GM12878 (cell line): ENCODE measurements at regions not wholly inside any gene's neighbourhood (a gene's known extent, or its start where the extent isn't known, plus 50 kb on each side); places are given as distances from the start of the nearest gene placed in this dataset.

Experiments used
- SUZ12 ChIP-seq: fragments of 200-600 bp; sonication (generic); IDR thresholded peaks from one replicate; pipeline ENCODE4 v1.6.1; 2018; ENCODE audit warnings: antibody characterized with exemption, mild to moderate bottlenecking; ENCODE audit not compliant: unreplicated experiment
- USF2 ChIP-seq: IDR thresholded peaks from 2 replicates; pipeline ENCODE4 v1.6.1; 2011; ENCODE audit warnings: low read depth, low read length, improper control_type of control experiment, borderline replicate concordance

- TF ChIP-seq USF2 (no peak), SUZ12 (no peak)
Measured at GRCh38 chr2:128374711-128375413, 56.2 kb upstream of the HS6ST1 start.
